ENCODE measurements at regions not wholly inside any gene's neighbourhood (a gene's known extent, or its start where the extent isn't known, plus 50 kb on each side); places are given as distances from the start of the nearest gene placed in this dataset.

DNA sequence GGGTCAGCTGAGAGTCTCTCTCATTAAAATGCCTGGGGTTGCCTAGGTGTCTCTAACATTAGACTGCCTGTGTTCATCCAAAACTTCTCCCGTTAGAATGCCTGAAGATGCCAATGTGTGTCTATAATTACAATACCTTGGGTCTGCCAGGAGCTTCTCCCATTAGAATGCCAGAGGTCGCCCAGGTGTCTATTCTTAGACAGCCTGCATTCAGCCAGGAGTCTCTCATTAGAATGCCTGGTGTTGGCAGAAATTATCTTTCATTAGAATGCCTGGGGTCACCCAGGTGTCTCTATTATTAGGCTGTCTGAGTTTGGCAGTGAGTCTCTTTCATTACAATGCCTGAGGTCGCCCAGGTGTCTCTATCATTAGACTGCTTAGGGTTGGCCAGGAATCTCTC lies 1560.2 kb downstream of the UQCRFS1 start:
- intact Hi-C loops (cut with DNase I; ENCODE audit: low total_unique reads), result no loop called here
- DNase-seq, result no peak
- Histone ChIP-seq H3K9me3 (no peaks in the 10 kb centered on the region), H3K27me3 (no peaks in the 10 kb centered on the region), H3K36me3 (no peaks in the 10 kb centered on the region), H3K4me3 (no peak overlapping the region), H3K4me1 (no peaks in the 10 kb centered on the region), H3K27ac (no peak overlapping the region)
- TF ChIP-seq, protein P1, sequence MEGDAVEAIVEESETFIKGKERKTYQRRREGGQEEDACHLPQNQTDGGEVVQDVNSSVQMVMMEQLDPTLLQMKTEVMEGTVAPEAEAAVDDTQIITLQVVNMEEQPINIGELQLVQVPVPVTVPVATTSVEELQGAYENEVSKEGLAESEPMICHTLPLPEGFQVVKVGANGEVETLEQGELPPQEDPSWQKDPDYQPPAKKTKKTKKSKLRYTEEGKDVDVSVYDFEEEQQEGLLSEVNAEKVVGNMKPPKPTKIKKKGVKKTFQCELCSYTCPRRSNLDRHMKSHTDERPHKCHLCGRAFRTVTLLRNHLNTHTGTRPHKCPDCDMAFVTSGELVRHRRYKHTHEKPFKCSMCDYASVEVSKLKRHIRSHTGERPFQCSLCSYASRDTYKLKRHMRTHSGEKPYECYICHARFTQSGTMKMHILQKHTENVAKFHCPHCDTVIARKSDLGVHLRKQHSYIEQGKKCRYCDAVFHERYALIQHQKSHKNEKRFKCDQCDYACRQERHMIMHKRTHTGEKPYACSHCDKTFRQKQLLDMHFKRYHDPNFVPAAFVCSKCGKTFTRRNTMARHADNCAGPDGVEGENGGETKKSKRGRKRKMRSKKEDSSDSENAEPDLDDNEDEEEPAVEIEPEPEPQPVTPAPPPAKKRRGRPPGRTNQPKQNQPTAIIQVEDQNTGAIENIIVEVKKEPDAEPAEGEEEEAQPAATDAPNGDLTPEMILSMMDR (IDR thresholded peaks at IDR 0.05 in 4 of 5, conservative IDR thresholded peaks at IDR 0.05 in 1 of 5), result no peak
- TF ChIP-seq POLR2A (IDR thresholded peaks at IDR 0.05), result no peak
- in situ Hi-C loops (cut with MboI; ENCODE audit: low sequenced_read_pairs in 4 of 4), result no loop called here
- ATAC-seq, result no peak

- no peaks in the 10 kb centered on the region for H3K9me3 ChIP-seq
- ATAC-seq, result no peak
- H3K4me1 ChIP-seq, result no peaks in the 10 kb centered on the region
Observed at GRCh38 chr19:27652281-27652680, 1560.7 kb downstream of the UQCRFS1 start.

DNA sequence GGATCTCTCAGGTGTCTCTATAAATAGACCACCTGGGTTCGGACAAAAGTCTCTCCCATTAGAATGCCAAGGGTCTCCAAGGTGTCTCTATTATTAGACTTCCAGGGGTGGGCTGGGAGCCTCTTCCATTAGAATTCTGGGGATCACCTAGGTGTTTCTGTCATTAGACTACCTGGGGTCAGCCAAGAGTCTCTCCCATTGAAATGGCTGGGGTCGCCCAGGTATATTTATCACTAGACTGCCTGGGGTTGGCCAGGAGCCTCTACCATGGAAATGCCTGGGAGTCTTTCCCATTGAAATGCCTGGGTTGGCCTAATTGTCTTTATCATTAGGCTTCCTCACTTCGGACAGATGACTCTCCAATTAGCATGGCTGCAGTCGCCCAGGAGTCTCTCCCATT lies 1565.5 kb downstream of the UQCRFS1 start:
- DNase-seq (no peak), ATAC-seq (no peak)
- H3K4me3 ChIP-seq, result no peak overlapping the region
- TF ChIP-seq, protein P1 (IDR thresholded peaks at IDR 0.05 in 4 of 5, conservative IDR thresholded peaks at IDR 0.05 in 1 of 5), result no peak
- no peak for TF ChIP-seq POLR2A (IDR thresholded peaks at IDR 0.05)
- no peaks in the 10 kb centered on the region for H3K4me1 ChIP-seq
- in situ Hi-C loops (cut with MboI; ENCODE audit: low sequenced_read_pairs in 4 of 4) (no loop called here), intact Hi-C loops (cut with DNase I; ENCODE audit: low total_unique reads) (no loop called here)
- H3K36me3 ChIP-seq, result no peaks in the 10 kb centered on the region
- no peaks in the 10 kb centered on the region for H3K9me3 ChIP-seq
- no peak overlapping the region for H3K27ac ChIP-seq
- no peaks in the 10 kb centered on the region for H3K27me3 ChIP-seq

More at GRCh38 chr19:27652281-27652680, 1560.7 kb downstream of the UQCRFS1 start:
- Histone ChIP-seq H3K27me3 (no peaks in the 10 kb centered on the region), H3K36me3 (no peaks in the 10 kb centered on the region), H3K4me3 (no peak overlapping the region), H3K27ac (no peak overlapping the region)
- no peak for TF ChIP-seq POLR2A (IDR thresholded peaks at IDR 0.05)
- TF ChIP-seq, protein P1 (IDR thresholded peaks at IDR 0.05 in 4 of 5, conservative IDR thresholded peaks at IDR 0.05 in 1 of 5), result no peak
- intact Hi-C loops (cut with DNase I; ENCODE audit: low total_unique reads) (no loop called here), in situ Hi-C loops (cut with MboI; ENCODE audit: low sequenced_read_pairs in 4 of 4) (no loop called here)
- DNase-seq, result no peak

GRCh38 chr19:27635401-27635800 lies 1577.5 kb downstream of the UQCRFS1 start:
- no peaks in the 10 kb centered on the region for H3K36me3 ChIP-seq
- ATAC-seq (no peak), DNase-seq (no peak)
- in situ Hi-C loops (cut with MboI; ENCODE audit: low sequenced_read_pairs in 4 of 4), result no loop called here
- peaks cover 0 to 7% (median 3%) of the 10 kb centered on the region in 3 donors for H3K9me3 ChIP-seq
- H3K27ac ChIP-seq, result no peak overlapping the region
- H3K4me1 ChIP-seq, result no peaks in the 10 kb centered on the region
- H3K4me3 ChIP-seq, result no peak overlapping the region
- TF ChIP-seq, protein P1 (IDR thresholded peaks at IDR 0.05 in 4 of 5, conservative IDR thresholded peaks at IDR 0.05 in 1 of 5), result no peak
- TF ChIP-seq POLR2A (IDR thresholded peaks at IDR 0.05), result no peak
- intact Hi-C loops (cut with DNase I; ENCODE audit: low total_unique reads), result no loop called here
- H3K27me3 ChIP-seq, result no peaks in the 10 kb centered on the region

DNA sequence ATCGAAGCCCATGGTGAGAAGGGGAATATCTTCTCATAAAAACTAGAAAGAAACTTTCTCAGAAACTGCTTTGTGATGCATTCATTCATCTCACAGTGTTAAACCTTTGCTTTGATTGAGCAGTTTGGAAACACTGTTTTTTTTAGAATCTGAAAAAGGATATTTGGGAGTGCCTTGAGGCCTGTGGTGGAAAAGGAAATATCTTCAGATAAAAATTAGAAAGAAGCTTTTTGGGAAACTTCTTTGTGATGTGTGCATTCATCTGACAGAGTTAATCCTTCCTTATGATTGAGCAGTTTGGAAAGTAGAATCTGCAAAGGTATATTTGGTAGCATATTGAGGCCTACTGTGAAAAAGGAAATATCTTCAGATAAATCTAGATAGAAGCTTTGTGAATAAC lies 1594.9 kb downstream of the UQCRFS1 start:
- DNase-seq (no peak), ATAC-seq (no peak)
- no peaks in the 10 kb centered on the region for H3K36me3 ChIP-seq
- H3K4me1 ChIP-seq, result no peaks in the 10 kb centered on the region
- peaks cover 0 to 45% (median 0%) of the 10 kb centered on the region in 3 donors for H3K9me3 ChIP-seq
- H3K27ac ChIP-seq, result no peak overlapping the region
- intact Hi-C loops (cut with DNase I; ENCODE audit: low total_unique reads) (no loop called here), in situ Hi-C loops (cut with MboI; ENCODE audit: low sequenced_read_pairs in 4 of 4) (no loop called here)
- H3K4me3 ChIP-seq, result no peak overlapping the region
- H3K27me3 ChIP-seq, result no peaks in the 10 kb centered on the region
- no peak for TF ChIP-seq POLR2A (IDR thresholded peaks at IDR 0.05)

Data from gastrocnemius medialis (tissue), 4 donors.